ENCODE measurements at regions not wholly inside any gene's neighbourhood (a gene's known extent, or its start where the extent isn't known, plus 50 kb on each side); places are given as distances from the start of the nearest gene placed in this dataset.

GRCh38 chr9:7234144-7234543 lies 476.4 kb downstream of the KDM4C start:
- TF ChIP-seq REST (IDR thresholded peaks at IDR 0.05; ENCODE audit: insufficient replicate concordance, low read depth) (no peak), CTCF (IDR thresholded peaks at IDR 0.05; ENCODE audit: insufficient read depth, low read length) (peak; percentile 17), GABPA (IDR thresholded peaks at IDR 0.05; ENCODE audit: low read depth) (no peak), POLR2AphosphoS5 (IDR thresholded peaks at IDR 0.05; ENCODE audit: low read depth) (no peak)

Measured in HL-60 (cell line).